T-helper 2 cell treated with Interferon-gamma antibody and Interleukin-4, amounts not matched to agents 5 μg/mL and 100 μg/mL, for 36 hours (primary cell): ENCODE measurements at regions not wholly inside any gene's neighbourhood (a gene's known extent, or its start where the extent isn't known, plus 50 kb on each side); places are given as distances from the start of the nearest gene placed in this dataset.

Experiments
- DNase-seq: peaks from one replicate; pipeline ENCODE4 v3.0.0; 2021; ENCODE audit warnings: low spot score
- H3K27ac Mint-ChIP-seq: one replicate; pipeline ENCODE4 v1.8.0; 2021; ENCODE audit warnings: mild to moderate bottlenecking, mixed read lengths
- H3K27me3 Mint-ChIP-seq: one replicate; pipeline ENCODE4 v1.8.0; 2021; ENCODE audit warnings: low read depth, mixed read lengths
- H3K36me3 Mint-ChIP-seq: one replicate; pipeline ENCODE4 v1.8.0; 2021; ENCODE audit warnings: low read depth, mixed read lengths
- H3K4me1 Mint-ChIP-seq: one replicate; pipeline ENCODE4 v1.8.0; 2021; ENCODE audit warnings: low read depth, mixed read lengths
- H3K4me3 Mint-ChIP-seq: one replicate; pipeline ENCODE4 v1.8.0; 2022; ENCODE audit warnings: mild to moderate bottlenecking, moderate library complexity, mixed read lengths
- H3K9me3 Mint-ChIP-seq: one replicate; pipeline ENCODE4 v1.8.0; 2021; ENCODE audit warnings: mixed read lengths

DNA sequence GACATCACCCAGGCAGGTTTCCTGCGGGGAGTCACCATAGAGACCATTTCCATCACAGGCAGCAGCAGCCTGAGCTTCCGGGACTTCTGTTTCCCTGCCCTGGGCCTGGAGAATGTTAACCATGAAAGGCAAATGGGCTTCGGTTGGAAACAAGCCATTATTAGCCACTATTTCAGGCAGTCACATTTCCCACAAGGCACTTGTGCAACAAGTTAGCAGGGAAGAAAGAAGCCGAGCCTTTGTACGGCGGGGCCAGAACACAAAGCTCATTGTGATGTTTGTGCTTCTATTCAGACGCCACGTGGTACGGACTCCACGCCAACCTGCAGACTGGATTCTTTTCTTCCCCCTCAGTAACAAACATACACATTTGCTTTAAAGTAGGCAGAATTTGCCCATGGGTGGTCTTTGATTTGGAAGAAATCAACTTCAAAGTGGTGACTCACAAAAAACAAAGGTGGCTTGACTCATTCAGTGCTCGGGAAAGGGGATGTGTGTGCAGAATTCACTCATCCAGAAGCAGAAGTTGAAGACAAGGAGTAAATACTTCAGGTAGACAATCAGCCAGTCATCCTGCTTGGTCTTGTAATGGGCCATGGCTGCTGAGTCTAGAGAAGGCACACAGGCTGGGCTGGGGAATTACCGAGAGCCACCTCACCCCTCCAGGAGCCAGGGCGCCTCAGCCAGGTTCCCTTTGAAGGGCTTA, 154.2 kb upstream of the PRMT8 start:
- DNase-seq: no peak
- Mint-ChIP-seq H3K9me3 (no peaks in the 10 kb centered on the region), H3K27me3 (peaks cover 10% of the 10 kb centered on the region), H3K36me3 (no peaks in the 10 kb centered on the region), H3K4me1 (no peaks in the 10 kb centered on the region), H3K4me3 (no peak overlapping the region), H3K27ac (no peak overlapping the region)

DNA sequence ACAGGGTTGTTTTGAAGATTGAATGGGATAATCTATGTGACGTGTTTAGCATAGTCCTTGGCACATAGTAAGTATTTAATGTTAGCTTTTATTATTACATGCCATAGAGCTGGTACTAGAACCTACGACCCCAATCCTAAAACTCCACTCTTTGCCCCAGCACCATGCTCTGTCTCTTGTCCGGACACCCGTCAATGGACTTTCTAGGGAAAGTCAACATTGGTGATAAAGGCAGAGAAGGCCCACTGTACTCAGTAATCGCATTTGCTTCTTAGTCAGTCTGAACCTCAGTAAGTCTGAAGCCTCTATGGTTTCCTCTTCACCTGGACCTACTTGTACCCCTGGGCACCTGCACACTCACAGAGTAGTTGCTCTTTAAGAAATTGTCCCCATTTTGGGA, 153.1 kb upstream of the PRMT8 start:
- Mint-ChIP-seq H3K4me1 (no peaks in the 10 kb centered on the region), H3K9me3 (no peaks in the 10 kb centered on the region), H3K27ac (no peak overlapping the region), H3K4me3 (no peak overlapping the region), H3K27me3 (peaks cover 11% of the 10 kb centered on the region), H3K36me3 (no peaks in the 10 kb centered on the region)
- no peak for DNase-seq

DNA sequence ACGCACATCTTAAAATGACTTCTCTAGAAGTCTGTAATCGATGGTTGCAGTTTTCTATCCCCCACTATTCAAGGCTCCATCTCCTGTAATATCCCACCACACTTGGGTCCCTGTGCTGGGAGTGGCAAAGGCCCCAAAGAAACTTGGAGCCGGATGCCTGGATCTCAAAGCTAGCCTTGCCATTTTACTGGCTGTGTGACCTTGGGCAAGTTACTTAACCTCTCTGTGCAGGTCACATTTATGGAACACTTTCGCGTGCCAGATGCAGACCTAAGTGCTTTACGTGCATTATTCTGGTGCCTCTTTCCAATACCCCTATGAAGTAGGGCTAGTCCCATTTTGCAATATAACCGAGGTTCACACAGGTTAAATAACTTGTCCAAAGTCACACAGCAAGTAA, 151.8 kb upstream of the PRMT8 start:
- Mint-ChIP-seq H3K9me3 (no peaks in the 10 kb centered on the region), H3K27me3 (peaks cover 13% of the 10 kb centered on the region), H3K36me3 (no peaks in the 10 kb centered on the region), H3K27ac (no peak overlapping the region), H3K4me3 (no peak overlapping the region), H3K4me1 (no peaks in the 10 kb centered on the region)
- no peak for DNase-seq

DNA sequence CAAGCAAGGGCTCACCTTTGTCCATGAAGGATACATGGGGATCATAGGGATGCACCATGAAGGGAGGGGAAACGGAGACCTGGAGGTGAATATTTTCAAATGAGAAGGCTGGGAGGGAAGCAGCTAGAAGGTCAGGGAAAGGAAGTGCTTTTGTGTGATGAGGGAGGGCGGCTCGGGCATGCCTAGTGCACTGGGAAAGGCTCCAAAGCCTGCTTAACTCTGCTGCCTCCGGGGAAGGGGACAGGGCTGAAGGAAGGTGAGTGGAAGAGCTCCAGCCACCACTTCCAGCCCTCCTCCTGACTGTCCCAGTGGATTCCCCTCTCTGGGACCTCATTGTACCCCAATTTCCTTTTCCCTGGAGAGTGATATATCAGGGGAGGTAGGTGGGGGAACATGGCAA, 149.4 kb upstream of the PRMT8 start:
- H3K36me3 Mint-ChIP-seq: no peaks in the 10 kb centered on the region
- H3K4me3 Mint-ChIP-seq: no peak overlapping the region
- H3K27me3 Mint-ChIP-seq: peaks cover 13% of the 10 kb centered on the region
- H3K9me3 Mint-ChIP-seq: no peaks in the 10 kb centered on the region
- DNase-seq: no peak
- no peaks in the 10 kb centered on the region for H3K4me1 Mint-ChIP-seq
- H3K27ac Mint-ChIP-seq: no peak overlapping the region

DNA sequence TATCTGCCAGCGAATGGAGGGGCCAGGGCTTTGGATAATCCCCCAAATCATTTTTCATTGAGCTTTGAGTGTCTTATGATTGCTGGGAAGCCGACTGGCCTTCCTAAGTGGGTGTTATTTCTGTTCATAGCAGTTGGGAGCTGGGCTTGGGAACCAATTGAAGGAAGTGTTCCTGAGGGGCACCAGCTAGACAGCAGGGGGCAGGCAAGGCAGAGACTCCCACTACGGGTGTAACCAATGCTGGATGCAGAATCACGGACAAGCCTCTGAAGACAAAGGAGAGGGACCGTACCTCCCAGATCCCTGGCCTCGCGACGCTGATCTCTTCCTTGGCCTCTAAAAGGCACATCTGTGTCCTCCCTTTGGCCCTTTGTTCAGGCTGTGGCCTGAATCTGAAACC, 149.0 kb upstream of the PRMT8 start:
- Mint-ChIP-seq H3K9me3 (no peaks in the 10 kb centered on the region), H3K4me1 (no peaks in the 10 kb centered on the region), H3K4me3 (no peak overlapping the region), H3K27me3 (peaks cover 13% of the 10 kb centered on the region), H3K27ac (no peak overlapping the region), H3K36me3 (no peaks in the 10 kb centered on the region)
- DNase-seq: no peak

DNA sequence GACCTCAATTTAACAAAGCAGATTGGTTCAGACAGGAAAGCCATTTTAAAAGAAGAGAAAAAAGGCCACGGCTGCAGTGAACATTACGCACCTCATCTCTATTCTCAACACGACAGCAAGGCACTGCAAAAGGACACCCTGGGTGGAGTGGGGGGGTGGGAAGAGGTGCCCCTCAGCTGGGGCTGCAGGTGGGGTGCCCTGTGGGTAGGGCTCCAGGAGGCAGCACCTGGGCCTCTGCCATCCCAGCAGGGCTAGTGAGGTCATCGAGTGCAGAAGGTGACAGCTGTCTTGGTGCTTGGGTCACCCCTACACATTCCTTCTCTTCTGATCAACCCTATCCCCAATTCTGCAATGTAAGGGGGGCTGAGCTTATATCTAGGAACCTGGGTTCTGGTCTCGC, 142.9 kb upstream of the PRMT8 start:
- H3K36me3 Mint-ChIP-seq: no peaks in the 10 kb centered on the region

DNA sequence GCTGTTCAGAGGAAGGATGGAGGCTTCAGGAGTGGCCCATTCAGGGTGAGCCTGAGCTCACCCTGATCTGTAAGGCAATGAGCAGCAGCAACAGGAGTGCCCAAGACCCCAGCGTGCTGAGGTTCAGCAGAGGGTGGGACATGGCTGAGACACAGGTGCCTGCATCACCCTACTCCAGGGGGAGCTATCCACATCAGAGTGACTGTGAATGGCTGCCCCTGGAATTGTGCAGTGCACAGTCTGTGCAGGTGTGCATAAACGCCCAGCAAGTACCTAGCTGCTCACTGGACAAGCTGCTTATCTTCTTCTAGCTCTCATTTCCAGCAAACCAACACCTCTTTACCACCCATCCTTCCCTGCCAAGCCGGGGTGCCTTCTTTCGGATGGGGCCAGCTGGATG, 140.6 kb upstream of the PRMT8 start:
- Mint-ChIP-seq H3K4me1 (no peaks in the 10 kb centered on the region), H3K27me3 (no peaks in the 10 kb centered on the region), H3K36me3 (no peaks in the 10 kb centered on the region), H3K4me3 (no peak overlapping the region), H3K27ac (no peak overlapping the region), H3K9me3 (no peaks in the 10 kb centered on the region)
- DNase-seq: no peak

More for the DNA sequence above, 142.9 kb upstream of the PRMT8 start:
- Mint-ChIP-seq H3K9me3 (no peaks in the 10 kb centered on the region), H3K4me1 (no peaks in the 10 kb centered on the region), H3K27me3 (peaks cover 1% of the 10 kb centered on the region), H3K27ac (no peak overlapping the region), H3K4me3 (no peak overlapping the region)
- DNase-seq: no peak

DNA sequence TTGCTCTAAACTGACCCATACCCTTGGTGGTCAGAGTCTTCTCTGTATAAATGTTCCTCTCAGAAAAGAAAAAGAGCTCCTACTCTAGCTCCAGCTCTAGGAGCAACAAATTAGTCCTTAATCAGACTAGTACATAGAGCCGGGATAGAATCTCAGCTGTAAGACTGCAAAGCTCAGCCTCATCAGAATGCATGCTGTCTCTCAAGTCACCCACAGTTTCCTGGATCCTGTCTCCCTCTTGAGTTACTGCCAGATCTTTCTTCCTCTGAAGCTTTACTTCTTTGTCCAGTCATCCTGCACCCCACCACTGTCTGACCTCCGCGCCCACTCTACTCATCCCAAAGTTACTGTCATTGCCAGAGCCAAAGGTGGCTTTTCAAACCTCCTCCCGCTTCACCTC, 139.3 kb upstream of the PRMT8 start:
- Mint-ChIP-seq H3K4me1 (no peaks in the 10 kb centered on the region), H3K27me3 (no peaks in the 10 kb centered on the region), H3K9me3 (no peaks in the 10 kb centered on the region), H3K27ac (no peak overlapping the region), H3K36me3 (no peaks in the 10 kb centered on the region), H3K4me3 (no peak overlapping the region)
- DNase-seq: no peak

DNA sequence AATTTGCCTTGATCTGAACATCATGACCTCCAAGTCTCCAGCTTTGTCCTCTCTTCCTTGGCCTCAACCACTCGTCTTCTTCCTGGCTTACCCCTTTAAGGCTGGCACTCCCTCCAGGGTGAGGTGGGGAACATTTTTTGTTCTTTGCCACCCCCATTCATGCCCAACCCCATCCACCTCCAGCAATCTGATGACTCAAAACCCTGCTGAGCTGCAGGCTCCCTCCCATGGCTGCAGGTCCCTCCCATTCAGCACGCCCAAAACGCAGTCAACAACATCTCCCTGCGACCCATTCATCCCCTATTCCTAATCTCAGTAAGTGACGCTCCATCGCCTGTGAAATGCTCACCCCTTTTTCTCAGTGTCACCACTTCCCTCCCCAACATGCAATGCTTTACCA, 138.8 kb upstream of the PRMT8 start:
- DNase-seq: no peak
- Mint-ChIP-seq H3K4me1 (no peaks in the 10 kb centered on the region), H3K4me3 (no peak overlapping the region), H3K27me3 (no peaks in the 10 kb centered on the region), H3K36me3 (no peaks in the 10 kb centered on the region), H3K9me3 (no peaks in the 10 kb centered on the region), H3K27ac (no peak overlapping the region)

DNA sequence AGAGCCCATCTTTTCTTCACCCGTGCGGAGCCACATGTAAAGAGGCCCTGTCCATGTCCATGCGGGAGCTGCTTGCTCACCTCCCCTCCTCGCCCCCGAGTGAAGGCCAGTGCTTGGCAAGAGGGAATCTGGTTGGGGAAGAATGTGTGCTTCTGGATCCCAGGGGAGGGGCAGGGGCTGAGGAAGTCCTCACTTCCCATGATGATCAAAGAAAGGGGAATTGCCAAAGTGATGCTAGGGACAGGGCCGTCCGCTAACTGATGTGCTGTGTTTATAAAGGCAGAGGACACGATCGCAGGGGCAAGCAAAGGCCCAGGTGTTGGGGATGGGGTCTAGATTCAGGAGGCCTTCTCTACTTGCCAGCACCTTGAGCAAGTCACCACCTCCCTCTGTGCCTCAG, 137.4 kb upstream of the PRMT8 start:
- no peak overlapping the region for H3K4me3 Mint-ChIP-seq
- no peaks in the 10 kb centered on the region for H3K4me1 Mint-ChIP-seq
- no peaks in the 10 kb centered on the region for H3K36me3 Mint-ChIP-seq
- H3K27me3 Mint-ChIP-seq: no peaks in the 10 kb centered on the region
- no peaks in the 10 kb centered on the region for H3K9me3 Mint-ChIP-seq
- no peak for DNase-seq
- no peak overlapping the region for H3K27ac Mint-ChIP-seq

DNA sequence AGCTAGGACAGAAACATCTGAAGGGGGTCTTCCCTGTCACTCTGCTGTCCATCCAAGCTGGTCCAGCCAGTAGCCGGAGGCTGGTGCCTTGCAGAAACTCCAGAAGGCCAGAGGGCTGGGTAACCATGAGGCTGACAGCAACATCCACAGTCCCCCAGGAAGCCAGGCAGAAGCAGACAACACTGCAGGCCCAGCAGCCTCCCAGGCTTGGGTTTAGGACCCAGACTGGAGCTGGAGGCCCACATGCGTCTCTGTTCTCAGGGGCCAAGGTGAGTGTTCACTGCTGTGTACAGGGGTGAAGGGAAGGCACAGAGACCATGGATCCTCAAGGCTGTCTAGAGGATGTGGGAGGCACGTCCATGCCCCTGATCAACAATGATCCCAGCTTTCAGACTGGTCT, 136.4 kb upstream of the PRMT8 start:
- H3K27ac Mint-ChIP-seq: no peak overlapping the region
- no peaks in the 10 kb centered on the region for H3K4me1 Mint-ChIP-seq
- peaks cover 6% of the 10 kb centered on the region for H3K27me3 Mint-ChIP-seq
- no peaks in the 10 kb centered on the region for H3K9me3 Mint-ChIP-seq
- DNase-seq: no peak
- H3K4me3 Mint-ChIP-seq: no peak overlapping the region
- no peaks in the 10 kb centered on the region for H3K36me3 Mint-ChIP-seq

DNA sequence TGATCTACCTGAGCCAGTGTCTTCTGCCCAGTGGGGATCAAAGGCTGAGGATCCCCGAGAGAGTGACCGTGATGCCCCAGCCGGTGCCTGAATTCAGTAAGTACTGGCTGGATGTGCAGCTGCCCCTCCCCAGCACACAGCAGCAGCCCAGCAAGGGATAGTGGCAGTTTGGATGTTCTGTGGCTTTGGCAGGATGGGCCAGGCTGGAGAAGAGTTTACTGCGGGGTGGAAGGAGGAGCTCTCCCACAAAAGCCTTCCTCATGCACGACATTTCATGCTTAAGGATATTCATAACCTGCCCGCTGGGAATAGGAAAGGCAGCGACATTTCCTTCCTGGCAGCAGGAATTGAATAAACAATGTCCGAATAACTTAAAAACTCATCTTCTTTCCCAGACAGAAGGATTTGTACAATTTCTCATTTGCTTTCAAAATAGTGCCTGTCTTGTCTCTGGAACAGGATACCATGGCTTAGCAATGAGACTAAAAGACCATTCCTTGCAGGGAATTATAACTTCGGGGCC, 135.6 kb upstream of the PRMT8 start:
- Mint-ChIP-seq H3K4me3 (no peak overlapping the region), H3K27me3 (peaks cover 6% of the 10 kb centered on the region), H3K4me1 (no peaks in the 10 kb centered on the region), H3K27ac (no peak overlapping the region), H3K9me3 (no peaks in the 10 kb centered on the region), H3K36me3 (no peaks in the 10 kb centered on the region)
- no peak for DNase-seq

DNA sequence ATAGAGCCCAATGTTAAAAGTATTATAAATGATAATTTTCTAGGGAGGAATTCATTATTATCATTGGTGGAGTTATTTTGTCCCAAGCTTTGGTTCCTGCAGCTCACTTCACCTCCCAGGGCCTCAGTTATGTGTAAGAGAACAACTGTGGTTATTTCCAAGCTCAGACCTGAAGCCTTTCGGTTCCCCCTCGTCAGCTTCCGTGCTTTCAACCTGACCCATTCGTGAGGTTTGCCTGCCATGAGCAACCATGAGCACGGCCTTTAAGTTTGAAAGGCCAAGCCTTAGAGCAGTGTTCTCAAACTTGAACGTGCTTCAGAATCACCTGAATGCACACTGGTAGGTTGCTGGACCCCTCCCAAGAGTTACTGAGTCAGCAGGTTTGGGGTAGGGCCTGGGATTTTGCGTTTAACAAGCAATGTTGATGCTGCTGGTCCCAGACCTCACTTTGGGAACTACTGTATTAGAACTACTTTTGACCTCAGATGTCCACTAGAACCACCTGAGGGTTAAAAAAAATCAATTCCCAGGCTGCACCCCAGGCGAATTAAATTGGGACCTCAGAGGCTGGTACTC, 133.0 kb upstream of the PRMT8 start:
- no peaks in the 10 kb centered on the region for H3K36me3 Mint-ChIP-seq
- H3K27ac Mint-ChIP-seq: no peak overlapping the region
- no peak for DNase-seq
- peaks cover 6% of the 10 kb centered on the region for H3K27me3 Mint-ChIP-seq
- no peak overlapping the region for H3K4me3 Mint-ChIP-seq
- H3K9me3 Mint-ChIP-seq: no peaks in the 10 kb centered on the region
- H3K4me1 Mint-ChIP-seq: no peaks in the 10 kb centered on the region

DNA sequence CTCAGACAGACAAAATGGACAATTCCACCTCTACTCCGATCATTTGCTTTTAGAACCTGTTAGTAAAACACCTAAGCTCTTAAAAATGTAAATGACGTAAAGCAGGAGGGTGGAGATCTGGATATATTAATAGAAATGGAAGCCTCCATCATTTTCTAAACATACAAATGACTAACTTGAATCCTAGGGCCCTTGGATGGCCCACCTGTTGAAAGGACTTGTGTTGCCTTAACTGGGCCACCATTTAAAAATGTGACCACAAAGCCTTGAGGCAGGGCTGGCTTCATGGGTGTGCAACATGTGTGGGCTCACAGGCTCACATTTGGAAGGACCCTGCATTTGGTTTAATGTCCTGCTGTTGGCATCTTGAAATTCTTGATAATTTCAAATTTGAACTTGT, 131.5 kb upstream of the PRMT8 start:
- H3K27ac Mint-ChIP-seq: no peak overlapping the region
- no peak for DNase-seq
- no peaks in the 10 kb centered on the region for H3K36me3 Mint-ChIP-seq
- no peaks in the 10 kb centered on the region for H3K9me3 Mint-ChIP-seq
- H3K4me3 Mint-ChIP-seq: no peak overlapping the region
- H3K27me3 Mint-ChIP-seq: peaks cover 15% of the 10 kb centered on the region
- no peaks in the 10 kb centered on the region for H3K4me1 Mint-ChIP-seq

DNA sequence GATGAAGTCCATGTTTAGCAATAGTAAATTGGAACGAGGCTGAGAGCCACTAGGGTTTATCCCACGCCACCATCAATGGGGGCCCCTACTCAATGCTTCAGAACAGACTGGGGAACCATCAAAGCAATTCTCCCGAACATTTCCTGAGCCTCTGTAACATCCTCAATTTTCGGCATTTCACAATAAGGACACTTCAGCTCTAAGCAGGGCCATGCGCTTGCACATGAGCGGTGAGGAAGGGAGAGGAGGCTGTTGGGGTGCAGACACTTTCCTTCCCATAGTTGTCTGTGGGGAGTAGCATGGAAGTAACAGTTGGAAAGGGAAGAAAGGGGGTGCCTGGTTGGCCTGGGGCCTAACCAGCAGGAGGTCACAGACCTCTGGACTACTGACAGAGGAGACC, 129.9 kb upstream of the PRMT8 start:
- H3K27me3 Mint-ChIP-seq: peaks cover 26% of the 10 kb centered on the region
- DNase-seq: no peak
- no peaks in the 10 kb centered on the region for H3K9me3 Mint-ChIP-seq
- H3K27ac Mint-ChIP-seq: no peak overlapping the region
- H3K4me3 Mint-ChIP-seq: no peak overlapping the region
- H3K36me3 Mint-ChIP-seq: no peaks in the 10 kb centered on the region
- no peaks in the 10 kb centered on the region for H3K4me1 Mint-ChIP-seq
